Type B pancreatic cell (in vitro differentiated cells): ENCODE measurements at regions not wholly inside any gene's neighbourhood (a gene's known extent, or its start where the extent isn't known, plus 50 kb on each side); places are given as distances from the start of the nearest gene placed in this dataset.

Experiments used
- DNase-seq: peaks from one replicate; pipeline ENCODE4 v3.0.0; 2021; ENCODE audit warnings: mixed read lengths; ENCODE audit not compliant: unreplicated experiment; ENCODE audit errors: extremely low spot score
- H3K27ac Mint-ChIP-seq: 2 replicates; pipeline ENCODE4 v1.8.0; 2021; ENCODE audit warnings: mild to moderate bottlenecking, mixed read lengths
- H3K27me3 Mint-ChIP-seq: 2 replicates; pipeline ENCODE4 v1.8.0; 2021; ENCODE audit warnings: mixed read lengths
- H3K36me3 Mint-ChIP-seq: 2 replicates; pipeline ENCODE4 v1.8.0; 2021; ENCODE audit warnings: mixed read lengths
- H3K4me1 Mint-ChIP-seq: one replicate; pipeline ENCODE4 v1.8.0; 2021; ENCODE audit warnings: mixed read lengths; ENCODE audit not compliant: unreplicated experiment
- H3K4me3 Mint-ChIP-seq: 2 replicates; pipeline ENCODE4 v1.8.0; 2021; ENCODE audit warnings: mild to moderate bottlenecking, mixed read lengths
- H3K9me3 Mint-ChIP-seq: 2 replicates; pipeline ENCODE4 v1.8.0; 2021; ENCODE audit warnings: mixed read lengths
- TF ChIP-seq, protein P1 (sequence below): fragments of 200-600 bp; sonication (generic); conservative IDR thresholded peaks from 2 replicates; pipeline ENCODE4 v1.5.0; 2021; ENCODE audit warnings: antibody characterized with exemption, mild to moderate bottlenecking

DNA sequence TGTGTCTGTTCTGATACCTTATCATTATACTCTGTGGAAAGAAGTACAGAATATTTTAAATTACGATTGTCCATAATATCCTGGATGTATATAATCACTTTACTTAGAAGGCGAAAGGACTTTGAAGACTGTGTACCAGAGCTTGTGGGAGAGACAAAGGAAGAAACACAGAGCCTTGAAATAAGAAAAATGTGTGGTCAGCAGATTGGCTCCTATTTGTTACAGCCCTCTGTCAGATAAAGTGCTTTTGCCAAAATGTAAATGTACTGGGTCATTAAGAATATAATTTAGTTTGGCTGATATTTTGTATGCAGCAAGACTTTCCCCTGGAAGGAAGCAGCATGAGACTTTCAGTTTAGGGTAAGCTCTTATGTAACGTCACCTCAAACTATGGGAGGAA is 443.1 kb downstream of the CCDC85A start:
- H3K27ac Mint-ChIP-seq: no peak overlapping the region
- no peak for DNase-seq
- H3K9me3 Mint-ChIP-seq: no peaks in the 10 kb centered on the region
- H3K36me3 Mint-ChIP-seq: no peaks in the 10 kb centered on the region
- no peaks in the 10 kb centered on the region for H3K4me1 Mint-ChIP-seq
- TF ChIP-seq, protein P1, sequence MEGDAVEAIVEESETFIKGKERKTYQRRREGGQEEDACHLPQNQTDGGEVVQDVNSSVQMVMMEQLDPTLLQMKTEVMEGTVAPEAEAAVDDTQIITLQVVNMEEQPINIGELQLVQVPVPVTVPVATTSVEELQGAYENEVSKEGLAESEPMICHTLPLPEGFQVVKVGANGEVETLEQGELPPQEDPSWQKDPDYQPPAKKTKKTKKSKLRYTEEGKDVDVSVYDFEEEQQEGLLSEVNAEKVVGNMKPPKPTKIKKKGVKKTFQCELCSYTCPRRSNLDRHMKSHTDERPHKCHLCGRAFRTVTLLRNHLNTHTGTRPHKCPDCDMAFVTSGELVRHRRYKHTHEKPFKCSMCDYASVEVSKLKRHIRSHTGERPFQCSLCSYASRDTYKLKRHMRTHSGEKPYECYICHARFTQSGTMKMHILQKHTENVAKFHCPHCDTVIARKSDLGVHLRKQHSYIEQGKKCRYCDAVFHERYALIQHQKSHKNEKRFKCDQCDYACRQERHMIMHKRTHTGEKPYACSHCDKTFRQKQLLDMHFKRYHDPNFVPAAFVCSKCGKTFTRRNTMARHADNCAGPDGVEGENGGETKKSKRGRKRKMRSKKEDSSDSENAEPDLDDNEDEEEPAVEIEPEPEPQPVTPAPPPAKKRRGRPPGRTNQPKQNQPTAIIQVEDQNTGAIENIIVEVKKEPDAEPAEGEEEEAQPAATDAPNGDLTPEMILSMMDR: no peak
- no peak overlapping the region for H3K4me3 Mint-ChIP-seq
- H3K27me3 Mint-ChIP-seq: no peaks in the 10 kb centered on the region

DNA sequence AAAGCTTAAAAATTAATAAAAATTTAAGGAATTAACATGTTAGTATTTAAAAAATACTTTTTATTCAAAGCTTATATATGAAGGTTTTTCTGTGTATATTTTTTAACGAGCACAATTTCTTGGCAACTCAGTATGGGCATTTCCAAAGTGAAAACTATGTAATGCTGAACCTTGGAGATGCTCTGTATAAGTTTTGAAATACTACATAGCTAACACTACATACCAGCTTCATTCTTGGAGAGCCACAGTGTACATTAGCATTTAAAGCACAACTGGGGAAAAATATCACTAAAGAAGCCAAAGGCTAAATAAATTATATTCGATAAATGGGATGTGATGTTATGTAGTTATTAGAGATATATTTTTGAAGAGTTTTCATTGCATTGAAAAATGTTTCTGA is 446.5 kb downstream of the CCDC85A start:
- Mint-ChIP-seq H3K4me3 (no peak overlapping the region), H3K36me3 (no peaks in the 10 kb centered on the region), H3K27me3 (no peaks in the 10 kb centered on the region), H3K4me1 (no peaks in the 10 kb centered on the region), H3K9me3 (no peaks in the 10 kb centered on the region), H3K27ac (no peak overlapping the region)
- DNase-seq: no peak
- TF ChIP-seq, protein P1: no peak

DNA sequence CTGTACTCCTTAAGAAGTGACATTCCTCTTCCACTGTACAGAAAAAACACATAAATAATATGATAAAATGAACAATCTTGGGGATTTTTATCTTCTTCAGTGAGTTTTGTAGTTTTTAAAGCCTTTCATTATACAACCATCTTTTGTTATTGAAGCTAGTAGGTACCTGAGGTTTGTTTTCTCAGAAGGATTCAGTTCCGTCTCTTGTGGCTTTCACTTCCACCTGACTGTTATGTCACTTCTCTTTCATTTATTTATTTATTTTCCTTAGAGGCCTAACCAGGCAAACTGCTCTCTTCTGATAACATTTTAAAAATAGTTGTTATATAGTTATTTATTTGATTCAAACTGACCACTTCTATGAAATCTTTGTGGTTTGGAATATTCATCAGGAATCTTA is 464.2 kb downstream of the CCDC85A start:
- Mint-ChIP-seq H3K9me3 (no peaks in the 10 kb centered on the region), H3K27me3 (no peaks in the 10 kb centered on the region), H3K4me1 (no peaks in the 10 kb centered on the region), H3K27ac (no peak overlapping the region), H3K4me3 (no peak overlapping the region), H3K36me3 (no peaks in the 10 kb centered on the region)
- TF ChIP-seq, protein P1: no peak
- no peak for DNase-seq

DNA sequence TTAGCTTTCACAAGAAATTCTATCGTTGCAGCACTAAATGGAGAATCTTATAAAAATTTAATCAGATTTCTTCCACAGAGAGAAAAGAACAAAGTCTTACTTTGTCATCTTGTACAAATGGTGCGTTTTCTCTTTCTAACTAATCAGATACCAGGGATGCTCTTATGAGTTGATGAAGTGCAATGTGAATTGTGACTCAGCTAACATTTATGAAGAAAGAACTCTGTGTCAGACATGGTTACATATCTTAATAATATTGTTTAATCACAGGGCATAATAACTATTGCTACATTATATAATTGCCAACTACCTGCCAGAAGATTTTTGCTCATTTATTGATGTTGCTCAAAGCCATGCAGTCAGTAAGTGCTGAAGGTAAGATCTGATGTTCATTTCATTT is 465.0 kb downstream of the CCDC85A start:
- H3K27me3 Mint-ChIP-seq: no peaks in the 10 kb centered on the region
- H3K27ac Mint-ChIP-seq: no peak overlapping the region
- H3K4me1 Mint-ChIP-seq: no peaks in the 10 kb centered on the region
- TF ChIP-seq, protein P1: no peak
- DNase-seq: no peak
- no peak overlapping the region for H3K4me3 Mint-ChIP-seq
- H3K9me3 Mint-ChIP-seq: no peaks in the 10 kb centered on the region
- H3K36me3 Mint-ChIP-seq: no peaks in the 10 kb centered on the region

DNA sequence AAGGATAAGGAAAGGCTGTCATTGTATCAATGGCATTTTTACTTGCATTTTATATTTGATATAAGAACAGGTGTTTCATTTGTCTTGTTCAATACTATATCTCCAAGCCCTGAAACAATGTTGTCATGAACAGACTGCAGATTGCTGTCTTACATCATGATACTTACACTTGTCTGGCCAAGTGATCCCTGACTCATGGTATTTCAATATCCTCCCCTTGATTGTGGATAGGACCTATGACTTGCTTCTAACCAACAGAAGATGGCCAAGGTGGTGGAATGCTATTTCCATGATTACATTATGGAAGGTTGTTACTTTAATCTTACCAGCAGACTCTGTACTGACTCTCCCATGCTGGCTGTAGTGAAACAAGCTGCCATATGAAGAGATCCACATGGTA is 471.1 kb downstream of the CCDC85A start:
- no peak for DNase-seq
- Mint-ChIP-seq H3K4me1 (no peaks in the 10 kb centered on the region), H3K27ac (no peak overlapping the region), H3K9me3 (no peaks in the 10 kb centered on the region), H3K36me3 (no peaks in the 10 kb centered on the region), H3K4me3 (no peak overlapping the region), H3K27me3 (no peaks in the 10 kb centered on the region)
- TF ChIP-seq, protein P1: no peak

DNA sequence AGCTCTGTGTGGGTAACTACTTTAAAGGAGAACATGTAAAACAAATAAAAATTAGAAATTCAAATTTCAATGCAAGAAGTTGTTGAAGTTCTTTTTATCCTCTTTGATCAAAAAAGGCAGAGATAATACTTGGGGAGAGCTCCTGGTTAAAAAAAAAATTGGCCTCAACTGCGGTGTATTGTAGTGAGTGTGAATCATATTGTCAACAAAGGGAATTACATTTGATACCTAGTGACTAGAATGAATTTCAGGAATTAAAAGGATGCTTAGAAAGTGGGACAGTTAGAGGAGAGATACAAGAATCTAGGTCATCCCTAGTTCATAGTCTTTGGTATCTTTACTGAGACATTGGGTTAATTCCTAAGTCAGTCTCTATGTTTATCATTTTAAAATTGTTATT is 473.0 kb downstream of the CCDC85A start:
- H3K4me3 Mint-ChIP-seq: no peak overlapping the region
- no peaks in the 10 kb centered on the region for H3K27me3 Mint-ChIP-seq
- no peaks in the 10 kb centered on the region for H3K36me3 Mint-ChIP-seq
- DNase-seq: no peak
- TF ChIP-seq, protein P1: no peak
- H3K9me3 Mint-ChIP-seq: no peaks in the 10 kb centered on the region
- H3K27ac Mint-ChIP-seq: no peak overlapping the region
- H3K4me1 Mint-ChIP-seq: no peaks in the 10 kb centered on the region
